HL-60 (cell line): ENCODE measurements at regions not wholly inside any gene's neighbourhood (a gene's known extent, or its start where the extent isn't known, plus 50 kb on each side); places are given as distances from the start of the nearest gene placed in this dataset.

Source experiments
- CTCF ChIP-seq: IDR thresholded peaks from one replicate; pipeline ENCODE4 v1.5.1; 2011; ENCODE audit warnings: low read length, control low read depth, inconsistent platforms; ENCODE audit not compliant: insufficient read depth
- GABPA ChIP-seq: IDR thresholded peaks from 2 replicates; pipeline ENCODE4 v1.6.1; 2012; ENCODE audit warnings: low read depth
- POLR2AphosphoS5 ChIP-seq: IDR thresholded peaks from 2 replicates; pipeline ENCODE4 v1.6.1; 2012; ENCODE audit warnings: low read depth

- TF ChIP-seq CTCF (no peak), POLR2AphosphoS5 (no peak), GABPA (no peak)
These were observed 995.9 kb downstream of the MAT2B start for GRCh38 chr5:164501344-164501743.
